ENCODE measurements at regions not wholly inside any gene's neighbourhood (a gene's known extent, or its start where the extent isn't known, plus 50 kb on each side); places are given as distances from the start of the nearest gene placed in this dataset.

GRCh38 chr7:22665923-22666322 is 61.1 kb upstream of the IL6 start:
- CTCF ChIA-PET, result no interaction called here
- Histone ChIP-seq H3K9me3 (ENCODE audit: control insufficient read depth in 1 of 2, insufficient read depth in 1 of 2, low read depth in 1 of 2, low read length in 2 of 2) (no peaks in the 10 kb centered on the region), H4K20me1 (ENCODE audit: insufficient read depth) (no peaks in the 10 kb centered on the region), H3K79me2 (ENCODE audit: insufficient read depth, low read length) (no peaks in the 10 kb centered on the region), H3K27ac (ENCODE audit: low read depth, low read length) (no peak overlapping the region), H3K4me2 (ENCODE audit: low read length) (no peak overlapping the region), H3K4me3 (replicated peaks in 1 of 2; ENCODE audit: low read depth in 1 of 2, low read length in 2 of 2) (no peak overlapping the region), H3K9me2 (ENCODE audit: insufficient read depth) (no peaks in the 10 kb centered on the region), H3K9ac (ENCODE audit: low read length) (no peak overlapping the region), H3K27me3 (ENCODE audit: insufficient read depth, low read length) (no peaks in the 10 kb centered on the region), H2AFZ (ENCODE audit: low read depth, low read length, poor library complexity, severe bottlenecking) (no peak overlapping the region), H3K4me1 (ENCODE audit: control insufficient read depth in 1 of 2, insufficient read depth in 2 of 2, low read length in 2 of 2) (peaks cover 0 to 26% of the 10 kb centered on the region in 2 experiments; a peak in 3 of 4 replicates), H3K36me3 (ENCODE audit: control insufficient read depth in 1 of 2, insufficient read depth in 2 of 2, low read length in 2 of 2) (no peaks in the 10 kb centered on the region)
- intact Hi-C loops (cut with micrococcal nuclease), result no loop called here
- POLR2A ChIA-PET, result no interaction called here
- TF ChIP-seq JUND (IDR thresholded peaks at IDR 0.05), result no peak
- no peak for TF ChIP-seq ZNF274 (IDR thresholded peaks at IDR 0.05; ENCODE audit: low read depth, low read length)
- TF ChIP-seq SIN3A (IDR thresholded peaks at IDR 0.05; ENCODE audit: low read depth), result no peak
- TF ChIP-seq POLR2A (IDR thresholded peaks at IDR 0.05; ENCODE audit: borderline replicate concordance, extremely low read depth, insufficient read depth, insufficient read length), result no peak
- TF ChIP-seq FOSL1 (IDR thresholded peaks at IDR 0.05; ENCODE audit: low read depth), result no peak
- no peak for TF ChIP-seq EZH2 (IDR thresholded peaks at IDR 0.05)
- no peak for TF ChIP-seq ZFX (IDR thresholded peaks at IDR 0.05)
- no peak for TF ChIP-seq SP1 (IDR thresholded peaks at IDR 0.05; ENCODE audit: low read depth)
- no peak for TF ChIP-seq ZBTB33 (IDR thresholded peaks at IDR 0.05; ENCODE audit: extremely low read depth, insufficient replicate concordance, low read length)
- TF ChIP-seq REST (IDR thresholded peaks at IDR 0.05; ENCODE audit: low read depth), result no peak
- no TSS peak for BruUV-seq (replicated peaks)
- RAD21 ChIA-PET (ENCODE audit: low non-redundant PET in 1 of 2, low total read pairs in 2 of 2, uncharacterized antibody in 2 of 2, unreplicated experiment in 2 of 2), result no interaction called here
- ATAC-seq (no peak), DNase-seq (ENCODE audit: low read depth, low spot score) (no peak)

Data from HCT116 (cell line).